ENCODE measurements at regions not wholly inside any gene's neighbourhood (a gene's known extent, or its start where the extent isn't known, plus 50 kb on each side); places are given as distances from the start of the nearest gene placed in this dataset.
A peak's percentile ranks its signal among the peaks of the same experiment; 100 is the strongest.

DNA sequence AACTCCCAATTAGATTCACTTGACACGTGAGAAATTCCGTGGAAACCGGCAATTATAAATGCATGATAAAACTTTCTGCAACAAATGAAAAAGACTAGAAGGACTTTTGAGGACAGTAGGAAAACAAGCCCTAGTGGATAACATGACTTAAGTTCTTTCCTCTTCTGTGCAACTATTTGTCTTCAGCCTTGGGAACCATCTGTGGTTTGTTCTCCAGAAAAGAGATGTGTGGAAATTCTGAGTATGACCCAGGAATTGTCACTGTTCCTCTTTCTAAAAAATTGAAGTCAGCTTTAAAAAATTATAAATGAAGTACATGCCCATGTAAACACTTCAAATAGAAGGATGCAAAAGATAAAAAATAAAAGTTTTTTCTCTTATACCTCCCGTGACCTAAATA is 128.6 kb upstream of the SVIL start:
- TF ChIP-seq, protein P1, sequence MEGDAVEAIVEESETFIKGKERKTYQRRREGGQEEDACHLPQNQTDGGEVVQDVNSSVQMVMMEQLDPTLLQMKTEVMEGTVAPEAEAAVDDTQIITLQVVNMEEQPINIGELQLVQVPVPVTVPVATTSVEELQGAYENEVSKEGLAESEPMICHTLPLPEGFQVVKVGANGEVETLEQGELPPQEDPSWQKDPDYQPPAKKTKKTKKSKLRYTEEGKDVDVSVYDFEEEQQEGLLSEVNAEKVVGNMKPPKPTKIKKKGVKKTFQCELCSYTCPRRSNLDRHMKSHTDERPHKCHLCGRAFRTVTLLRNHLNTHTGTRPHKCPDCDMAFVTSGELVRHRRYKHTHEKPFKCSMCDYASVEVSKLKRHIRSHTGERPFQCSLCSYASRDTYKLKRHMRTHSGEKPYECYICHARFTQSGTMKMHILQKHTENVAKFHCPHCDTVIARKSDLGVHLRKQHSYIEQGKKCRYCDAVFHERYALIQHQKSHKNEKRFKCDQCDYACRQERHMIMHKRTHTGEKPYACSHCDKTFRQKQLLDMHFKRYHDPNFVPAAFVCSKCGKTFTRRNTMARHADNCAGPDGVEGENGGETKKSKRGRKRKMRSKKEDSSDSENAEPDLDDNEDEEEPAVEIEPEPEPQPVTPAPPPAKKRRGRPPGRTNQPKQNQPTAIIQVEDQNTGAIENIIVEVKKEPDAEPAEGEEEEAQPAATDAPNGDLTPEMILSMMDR (IDR thresholded peaks at IDR 0.05; ENCODE audit: low read depth, low read length, missing control alignments): no peak
- Histone ChIP-seq H3K27me3 (replicated peaks) (no peaks in the 10 kb centered on the region), H3K4me3 (ENCODE audit: low read depth, low read length) (no peak overlapping the region), H3K36me3 (replicated peaks) (no peaks in the 10 kb centered on the region), H3K27ac (no peak overlapping the region)
- in situ Hi-C loops (cut with HindIII; ENCODE audit: low pct_ligation_motif_present, low sequenced_read_pairs): no loop called here
- DNase-seq: no peak

DNA sequence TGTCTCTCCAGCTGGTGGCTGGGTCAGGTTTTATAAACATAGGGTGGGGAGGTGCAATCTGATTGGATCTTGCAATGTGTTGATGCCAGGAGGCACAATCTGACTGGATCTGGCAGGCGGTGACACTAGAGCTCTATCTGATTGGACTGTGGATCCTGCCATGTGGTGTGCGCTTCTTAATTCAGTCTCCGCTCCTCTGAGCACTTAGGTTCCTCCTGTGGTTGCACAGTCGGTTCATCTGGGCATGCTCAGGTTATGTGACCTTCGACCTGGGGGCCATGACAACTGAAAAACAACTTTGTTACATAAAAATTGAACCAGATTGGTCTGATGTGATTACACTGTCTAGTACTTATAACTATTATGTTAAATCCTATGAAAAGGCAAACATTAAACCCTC is 127.1 kb upstream of the SVIL start:
- Histone ChIP-seq H3K27me3 (replicated peaks) (no peaks in the 10 kb centered on the region), H3K36me3 (replicated peaks) (no peaks in the 10 kb centered on the region), H3K27ac (no peak overlapping the region), H3K4me3 (ENCODE audit: low read depth, low read length) (no peak overlapping the region)
- DNase-seq: no peak
- TF ChIP-seq, protein P1 (IDR thresholded peaks at IDR 0.05; ENCODE audit: low read depth, low read length, missing control alignments): no peak
- in situ Hi-C loops (cut with HindIII; ENCODE audit: low pct_ligation_motif_present, low sequenced_read_pairs): no loop called here

DNA sequence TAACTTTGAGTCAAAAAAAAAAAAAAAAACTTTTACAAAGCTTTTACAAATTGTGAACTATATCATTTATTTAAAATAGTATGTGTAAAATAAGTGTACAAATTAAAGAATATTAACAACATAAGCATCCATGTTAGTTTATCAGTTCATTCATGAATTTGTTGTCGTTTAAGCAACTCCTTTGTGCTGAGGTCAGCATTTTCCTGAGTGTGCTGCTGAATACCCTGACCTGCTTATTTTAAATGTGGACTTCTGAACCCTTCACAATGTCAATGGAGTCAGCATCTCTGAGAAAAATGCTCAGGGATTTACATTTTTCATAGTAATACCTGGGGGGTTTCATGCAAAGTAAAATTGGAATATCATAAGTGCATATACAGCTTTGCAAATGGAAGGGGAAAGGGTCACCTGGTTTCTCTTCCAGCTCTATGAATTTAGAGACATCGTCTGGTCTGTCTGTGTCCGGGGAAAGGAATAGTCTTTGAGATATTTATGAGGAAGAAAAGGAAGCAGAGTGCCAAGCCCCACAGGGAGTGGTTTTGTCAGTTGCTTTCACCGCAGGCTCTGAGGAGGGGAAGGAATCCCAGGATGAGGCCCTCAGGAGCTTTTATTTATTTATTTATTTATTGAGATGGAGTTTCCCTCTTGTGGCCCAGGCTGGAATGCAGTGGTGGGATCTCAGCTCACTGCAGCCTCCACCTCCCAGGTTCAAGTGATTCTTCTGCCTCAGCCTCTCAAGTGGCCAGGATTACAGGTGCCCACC is 125.5 kb upstream of the SVIL start:
- DNase-seq: no peak
- in situ Hi-C loops (cut with HindIII; ENCODE audit: low pct_ligation_motif_present, low sequenced_read_pairs): no loop called here
- Histone ChIP-seq H3K36me3 (replicated peaks) (no peaks in the 10 kb centered on the region), H3K4me3 (ENCODE audit: low read depth, low read length) (no peak overlapping the region), H3K27me3 (replicated peaks) (no peaks in the 10 kb centered on the region), H3K27ac (no peak overlapping the region)
- TF ChIP-seq, protein P1 (IDR thresholded peaks at IDR 0.05; ENCODE audit: low read depth, low read length, missing control alignments): no peak

DNA sequence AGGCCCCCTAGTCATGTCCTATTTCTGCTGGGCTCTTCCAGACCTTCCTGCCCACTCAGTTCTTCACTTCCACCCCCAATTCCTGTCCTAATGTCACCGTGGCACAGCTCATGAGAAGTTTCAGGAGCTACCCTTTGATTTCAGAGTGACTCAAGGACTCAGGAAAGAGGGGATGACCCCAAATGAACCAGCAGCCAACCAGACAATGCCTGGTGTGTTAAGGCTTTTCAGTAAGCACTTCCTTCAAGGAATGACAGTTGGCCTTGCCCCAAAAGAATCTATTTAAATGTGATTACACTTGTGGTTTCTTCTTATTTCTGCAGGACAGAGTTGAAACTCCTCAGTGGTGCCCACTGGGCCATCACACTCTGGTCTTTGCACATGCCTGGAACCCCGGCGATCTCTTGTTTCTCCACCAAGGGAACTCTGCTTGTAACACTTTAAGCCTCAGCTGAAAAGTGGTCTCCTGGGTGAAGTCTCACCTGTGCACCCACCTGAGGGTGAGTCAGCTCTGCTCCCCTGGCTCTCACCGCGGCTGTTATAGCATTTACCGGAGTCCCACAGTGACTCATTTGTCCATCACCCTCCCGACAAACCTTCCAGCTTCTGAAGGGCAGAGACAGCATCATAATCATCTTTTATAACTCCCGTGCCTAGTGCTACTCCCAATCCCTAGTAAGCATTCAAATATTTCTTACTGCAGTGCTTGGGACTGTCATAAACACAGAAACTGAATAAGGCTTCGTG is 123.0 kb upstream of the SVIL start:
- Histone ChIP-seq H3K36me3 (replicated peaks) (no peaks in the 10 kb centered on the region), H3K4me3 (ENCODE audit: low read depth, low read length) (no peak overlapping the region), H3K27me3 (replicated peaks) (no peaks in the 10 kb centered on the region), H3K27ac (no peak overlapping the region)
- peak; percentile 14 for DNase-seq
- TF ChIP-seq, protein P1 (IDR thresholded peaks at IDR 0.05; ENCODE audit: low read depth, low read length, missing control alignments): no peak
- in situ Hi-C loops (cut with HindIII; ENCODE audit: low pct_ligation_motif_present, low sequenced_read_pairs): no loop called here

DNA sequence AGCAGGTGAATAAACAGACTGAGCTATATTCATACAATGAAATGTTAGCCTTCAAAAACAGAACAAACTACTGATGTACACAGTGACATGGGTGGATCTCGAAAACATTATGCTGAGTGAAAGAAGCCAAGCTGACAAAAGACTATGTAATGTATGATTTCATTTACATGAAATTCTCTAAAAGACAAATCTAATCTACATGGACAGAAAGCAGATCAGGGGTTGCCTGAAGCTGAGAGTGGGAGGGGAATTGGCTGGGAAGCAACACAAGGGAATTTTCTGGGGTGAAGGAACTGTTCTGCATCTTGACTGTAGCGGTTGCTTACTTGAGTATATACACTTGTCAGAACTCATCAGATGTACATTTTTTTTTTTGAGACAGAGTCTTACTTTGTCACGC is 121.7 kb upstream of the SVIL start:
- Histone ChIP-seq H3K27ac (no peak overlapping the region), H3K36me3 (replicated peaks) (no peaks in the 10 kb centered on the region), H3K4me3 (ENCODE audit: low read depth, low read length) (no peak overlapping the region), H3K27me3 (replicated peaks) (no peaks in the 10 kb centered on the region)
- in situ Hi-C loops (cut with HindIII; ENCODE audit: low pct_ligation_motif_present, low sequenced_read_pairs): no loop called here
- TF ChIP-seq, protein P1 (IDR thresholded peaks at IDR 0.05; ENCODE audit: low read depth, low read length, missing control alignments): no peak
- DNase-seq: no peak
